Sciatic nerve (tissue), 2 donors: ENCODE measurements at regions not wholly inside any gene's neighbourhood (a gene's known extent, or its start where the extent isn't known, plus 50 kb on each side); places are given as distances from the start of the nearest gene placed in this dataset.

Experiments used
- ATAC-seq: fragments of 200-7000 bp; cut with Tn5 transposase; one replicate; pipeline ENCODE4 v1.9.1; 2020; ENCODE audit warnings: mild to moderate bottlenecking, moderate library complexity
- DNase-seq: peaks from one replicate; pipeline ENCODE4 v3.0.0-alpha.2; 2020; ENCODE audit warnings: low spot score
- intact Hi-C: fragments of 100-400 bp; cut with DNase I; formaldehyde crosslinking; loops from one replicate; pipeline ENCODE4 v1.14.2; 2022
- donor health status: DM: no; HTN: no; CAD: no.
- donor health status: DM: no; HTN: no; CAD: no.

- intact Hi-C loops: no loop called here
- DNase-seq (no peak), ATAC-seq (no peak)
Observed at GRCh38 chr9:82572146-82572545, 490.8 kb downstream of the RASEF start.

- ATAC-seq (no peak), DNase-seq (no peak)
- intact Hi-C loops: no loop called here
Observed at GRCh38 chr9:82574911-82575310, 488.0 kb downstream of the RASEF start.

- intact Hi-C loops: no loop called here
- DNase-seq (no peak), ATAC-seq (no peak)
Observed at GRCh38 chr9:82580921-82581320, 482.0 kb downstream of the RASEF start.

GRCh38 chr9:82581516-82581915, 481.4 kb downstream of the RASEF start:
- DNase-seq (no peak), ATAC-seq (no peak)
- intact Hi-C loops: no loop called here

GRCh38 chr9:82581935-82582334, 481.0 kb downstream of the RASEF start:
- DNase-seq (no peak), ATAC-seq (no peak)
- intact Hi-C loops: no loop called here

- intact Hi-C loops: no loop called here
- DNase-seq (no peak), ATAC-seq (no peak)
Observed at GRCh38 chr9:82582693-82583092, 480.2 kb downstream of the RASEF start.

- DNase-seq: no peak
- no peak for ATAC-seq
- intact Hi-C loops: no loop called here
Observed at GRCh38 chr9:82583524-82583923, 479.4 kb downstream of the RASEF start.

- intact Hi-C loops: no loop called here
- ATAC-seq: no peak
- no peak for DNase-seq
Observed at GRCh38 chr9:82584349-82584863, 478.5 kb downstream of the RASEF start.

GRCh38 chr9:82586918-82587356, 476.0 kb downstream of the RASEF start:
- ATAC-seq: no peak
- intact Hi-C loops: no loop called here
- DNase-seq: no peak

GRCh38 chr9:82588301-82589180, 474.4 kb downstream of the RASEF start:
- intact Hi-C loops: no loop called here
- no peak for DNase-seq
- no peak for ATAC-seq

GRCh38 chr9:82590845-82591244, 472.1 kb downstream of the RASEF start:
- ATAC-seq: no peak
- no peak for DNase-seq
- intact Hi-C loops: no loop called here

GRCh38 chr9:82593501-82593900, 469.4 kb downstream of the RASEF start:
- DNase-seq (no peak), ATAC-seq (no peak)
- intact Hi-C loops: no loop called here

- ATAC-seq: no peak
Observed at GRCh38 chr9:82597241-82598203, 465.4 kb downstream of the RASEF start.

GRCh38 chr9:82598241-82599039, 464.5 kb downstream of the RASEF start:
- no peak for ATAC-seq
- no peak for DNase-seq
- intact Hi-C loops: no loop called here

More at GRCh38 chr9:82597241-82598203, 465.4 kb downstream of the RASEF start:
- intact Hi-C loops: no loop called here
- DNase-seq: no peak

- ATAC-seq (no peak), DNase-seq (no peak)
- intact Hi-C loops: no loop called here
Observed at GRCh38 chr9:82599336-82599949, 463.5 kb downstream of the RASEF start.

- DNase-seq (no peak), ATAC-seq (peak; percentile 73)
- intact Hi-C loops: no loop called here
Observed at GRCh38 chr9:82600536-82601292, 462.2 kb downstream of the RASEF start.

GRCh38 chr9:82601293-82601771, 461.6 kb downstream of the RASEF start:
- intact Hi-C loops: no loop called here
- ATAC-seq (peak; percentile 63), DNase-seq (no peak)
